Activated CD4-positive, alpha-beta T cell treated with anti-CD3 and anti-CD28 coated beads, Interleukin-2, amount 10 ng/mL, durations not matched to agents 7 days and 5 days (primary cell): ENCODE measurements at regions not wholly inside any gene's neighbourhood (a gene's known extent, or its start where the extent isn't known, plus 50 kb on each side); places are given as distances from the start of the nearest gene placed in this dataset.

Experiments
- CTCF ChIA-PET: fragments of 350-600 bp; sonication (Branson Sonifier 250); formaldehyde crosslinking; loops from one replicate; lab custom pipeline; 2021; ENCODE audit warnings: antibody characterized with exemption; lab: Charles Lee
- POLR2A ChIA-PET: fragments of 350-600 bp; sonication (Branson Sonifier 250); formaldehyde crosslinking; loops from one replicate; lab custom pipeline; 2021; ENCODE audit warnings: antibody characterized with exemption; lab: Charles Lee
- DNase-seq: peaks from one replicate; pipeline ENCODE4 v3.0.0-alpha.2; 2020
- H3K27ac Mint-ChIP-seq: one replicate; pipeline ENCODE4 v1.8.0; 2021; ENCODE audit warnings: mild to moderate bottlenecking, moderate library complexity, mixed read lengths
- H3K27me3 Mint-ChIP-seq: one replicate; pipeline ENCODE4 v1.8.0; 2021; ENCODE audit warnings: mixed read lengths
- H3K36me3 Mint-ChIP-seq: one replicate; pipeline ENCODE4 v1.8.0; 2021; ENCODE audit warnings: low read depth, mixed read lengths
- H3K4me1 Mint-ChIP-seq: one replicate; pipeline ENCODE4 v1.8.0; 2021; ENCODE audit warnings: mixed read lengths
- H3K4me3 Mint-ChIP-seq: one replicate; pipeline ENCODE4 v1.8.0; 2021; ENCODE audit warnings: mild to moderate bottlenecking, moderate library complexity, mixed read lengths
- H3K9me3 Mint-ChIP-seq: one replicate; pipeline ENCODE4 v1.8.0; 2021; ENCODE audit warnings: mixed read lengths

GRCh38 chr4:75107755-75108612 is 175.1 kb downstream of the PARM1 start:
- no peaks in the 10 kb centered on the region for H3K27me3 Mint-ChIP-seq
- CTCF ChIA-PET = no interaction called here

GRCh38 chr4:75102787-75103085 is 169.8 kb downstream of the PARM1 start:
- H3K27me3 Mint-ChIP-seq = no peaks in the 10 kb centered on the region
- no peak overlapping the region for H3K4me3 Mint-ChIP-seq
- ChIA-PET POLR2A (no interaction called here), CTCF (no interaction called here)
- DNase-seq = no peak
- H3K36me3 Mint-ChIP-seq = no peaks in the 10 kb centered on the region
- peaks cover 2% of the 10 kb centered on the region for H3K9me3 Mint-ChIP-seq
- no peak overlapping the region for H3K27ac Mint-ChIP-seq
- no peaks in the 10 kb centered on the region for H3K4me1 Mint-ChIP-seq

More at GRCh38 chr4:75107755-75108612, 175.1 kb downstream of the PARM1 start:
- H3K4me1 Mint-ChIP-seq = no peaks in the 10 kb centered on the region
- H3K4me3 Mint-ChIP-seq = no peak overlapping the region
- H3K9me3 Mint-ChIP-seq = peaks cover 7% of the 10 kb centered on the region
- POLR2A ChIA-PET = no interaction called here
- DNase-seq = no peak
- H3K36me3 Mint-ChIP-seq = no peaks in the 10 kb centered on the region
- H3K27ac Mint-ChIP-seq = no peak overlapping the region

GRCh38 chr4:75101906-75102786 is 169.2 kb downstream of the PARM1 start:
- CTCF ChIA-PET = no interaction called here
- no peak overlapping the region for H3K4me3 Mint-ChIP-seq
- peaks cover 6% of the 10 kb centered on the region for H3K9me3 Mint-ChIP-seq
- POLR2A ChIA-PET = no interaction called here
- no peak overlapping the region for H3K27ac Mint-ChIP-seq
- no peak for DNase-seq
- no peaks in the 10 kb centered on the region for H3K4me1 Mint-ChIP-seq
- H3K27me3 Mint-ChIP-seq = no peaks in the 10 kb centered on the region
- H3K36me3 Mint-ChIP-seq = no peaks in the 10 kb centered on the region
